HPDE6-E6E7 (cell line): ENCODE measurements at regions not wholly inside any gene's neighbourhood (a gene's known extent, or its start where the extent isn't known, plus 50 kb on each side); places are given as distances from the start of the nearest gene placed in this dataset.

Source experiments
- DNase-seq: peaks from one replicate; pipeline ENCODE4 v3.0.0; 2011; ENCODE audit warnings: missing footprints; ENCODE audit errors: extremely low spot score

DNA sequence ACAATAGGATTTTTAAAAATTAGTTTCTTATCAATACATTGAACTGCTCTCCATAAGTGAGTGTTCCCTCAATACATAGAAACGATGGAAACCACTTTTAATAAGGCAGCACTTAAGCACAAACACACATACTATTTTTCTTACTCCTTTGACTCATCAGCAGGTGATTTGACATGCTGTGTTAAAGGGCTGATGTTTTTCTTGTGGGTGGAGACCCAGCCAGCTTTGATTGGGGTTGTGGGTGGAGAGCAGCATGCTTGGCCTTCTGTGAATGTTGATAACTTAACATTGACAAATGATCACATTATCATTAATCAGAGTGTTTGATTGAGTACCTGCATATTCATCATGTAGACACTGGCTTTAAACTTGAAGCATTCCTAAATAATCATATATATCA is 223.0 kb upstream of the DPH6 start:
- no peak for DNase-seq

DNA sequence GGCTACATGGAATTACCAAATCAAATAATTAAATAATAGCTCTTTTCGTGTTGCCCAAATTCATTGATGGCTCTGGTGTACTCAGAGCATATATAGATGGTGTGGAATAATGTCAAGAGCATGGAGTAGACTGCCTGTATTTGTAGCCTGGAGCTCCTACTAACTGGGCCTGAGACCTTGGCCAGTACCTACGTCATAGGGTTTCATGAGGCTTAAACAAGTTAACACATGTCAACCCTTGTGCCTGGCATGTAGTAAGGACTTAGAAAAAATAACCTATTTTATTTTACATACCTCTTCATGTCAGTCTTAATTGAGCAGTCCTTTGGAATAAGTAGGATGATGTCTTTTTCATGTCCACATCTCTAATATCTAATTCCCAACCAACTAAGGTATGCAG is 223.7 kb upstream of the DPH6 start:
- DNase-seq = no peak

DNA sequence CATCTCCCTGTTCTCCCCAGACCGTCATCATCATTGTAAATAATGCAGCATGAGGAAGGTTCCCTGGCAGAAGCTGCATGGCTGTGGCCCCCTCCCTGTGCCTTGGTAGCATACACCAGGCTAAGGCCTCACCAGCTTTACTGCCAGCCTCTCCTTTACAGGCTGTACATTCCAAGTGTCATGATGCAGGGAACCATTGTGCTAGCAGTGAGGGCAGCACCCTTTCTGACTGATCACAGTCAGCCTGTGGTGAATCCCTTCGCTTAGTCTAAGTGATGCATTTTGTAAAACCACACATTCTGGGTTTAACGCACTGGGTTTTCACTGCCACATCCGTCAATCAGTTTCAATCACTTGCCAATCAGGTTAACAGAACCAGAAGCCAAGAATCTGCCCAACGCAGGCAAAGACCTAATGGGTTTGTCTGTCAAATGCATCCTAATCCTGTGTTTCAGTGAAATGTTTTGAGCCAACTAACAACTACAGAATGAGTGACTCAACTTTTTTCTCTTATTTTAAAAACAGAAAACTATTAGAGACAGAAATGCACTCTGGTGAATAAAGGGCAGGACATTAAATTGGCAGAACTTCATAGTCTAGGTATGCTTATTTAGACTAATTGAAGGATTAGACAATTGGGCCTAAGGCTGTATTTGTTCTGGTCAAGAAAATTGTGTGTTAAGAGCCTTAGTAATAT is 225.9 kb upstream of the DPH6 start:
- no peak for DNase-seq

DNA sequence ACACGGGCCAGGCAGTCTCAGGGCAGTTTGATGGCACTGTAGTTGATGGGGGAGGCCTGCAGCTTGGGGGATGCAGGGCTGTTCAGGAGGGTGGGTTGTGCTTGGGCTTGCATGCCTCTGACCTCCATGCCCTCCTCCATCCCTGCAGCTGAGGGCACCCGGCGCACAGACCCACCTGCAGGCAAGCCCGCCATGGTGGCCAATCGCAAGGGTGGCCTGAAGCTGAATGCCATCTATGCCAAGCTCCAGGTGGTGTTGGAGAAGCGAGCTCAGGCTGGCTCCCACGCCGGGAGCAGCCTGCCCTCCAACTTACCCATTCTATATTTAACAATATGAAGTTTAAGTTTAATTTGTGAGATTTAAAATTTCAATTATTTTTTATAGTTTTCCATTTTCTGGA is 228.7 kb upstream of the DPH6 start:
- no peak for DNase-seq

DNA sequence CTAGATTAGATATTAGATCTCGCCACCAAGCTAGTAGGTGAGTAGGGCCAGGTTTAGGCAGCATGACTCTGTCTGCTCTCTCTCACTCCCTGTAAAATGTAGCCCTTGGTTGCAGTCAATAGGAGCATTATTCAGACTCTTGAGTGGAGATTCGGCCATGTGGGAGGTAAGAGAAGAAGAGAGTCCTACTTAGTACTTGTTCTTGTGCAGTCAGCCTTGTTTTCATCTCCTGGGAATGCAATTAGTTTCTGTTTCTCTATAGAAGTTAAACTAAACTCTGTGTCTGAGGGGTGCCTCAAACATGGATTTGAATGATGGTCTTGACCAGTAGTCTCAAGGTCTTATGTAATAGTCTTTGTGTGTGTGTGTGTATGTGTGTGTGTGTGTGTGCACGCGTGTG is 229.5 kb upstream of the DPH6 start:
- no peak for DNase-seq

DNA sequence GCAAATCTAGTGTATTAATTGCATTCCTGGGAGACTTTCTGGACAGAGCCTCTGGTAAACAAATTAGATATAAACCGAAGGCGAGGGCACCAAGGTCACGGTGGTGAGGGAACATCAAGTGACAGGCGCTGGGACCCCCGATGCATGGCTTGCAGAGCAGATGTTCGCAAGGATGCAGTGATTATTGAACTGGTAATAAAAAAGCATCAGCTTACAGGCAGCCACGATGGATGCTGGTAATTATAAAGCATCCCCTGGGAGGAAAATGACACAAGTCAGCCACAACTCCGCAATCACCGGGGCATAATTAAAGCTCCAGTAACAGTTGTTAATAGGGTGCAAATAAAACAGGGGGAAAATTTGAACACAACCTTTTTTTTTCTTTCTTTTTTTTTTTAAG is 231.1 kb upstream of the DPH6 start:
- DNase-seq = no peak

DNA sequence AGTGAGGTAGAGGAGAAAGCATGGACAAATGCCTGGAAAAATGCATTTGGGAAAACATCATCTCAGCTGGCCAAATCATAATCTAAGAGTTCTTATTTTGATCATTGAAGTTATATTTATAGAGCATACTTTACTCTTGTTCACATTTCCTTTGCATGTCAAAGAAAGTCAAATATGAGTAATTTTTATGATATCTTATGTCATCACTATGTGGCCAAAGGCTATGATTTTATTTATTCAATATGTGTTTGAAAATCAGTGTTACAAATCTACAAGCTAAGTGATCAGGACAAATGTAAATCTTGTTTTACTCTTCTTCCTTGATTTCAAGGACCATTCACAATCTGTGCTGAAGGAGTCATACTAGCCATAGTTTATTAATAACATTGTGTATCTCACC is 237.2 kb upstream of the DPH6 start:
- no peak for DNase-seq

DNA sequence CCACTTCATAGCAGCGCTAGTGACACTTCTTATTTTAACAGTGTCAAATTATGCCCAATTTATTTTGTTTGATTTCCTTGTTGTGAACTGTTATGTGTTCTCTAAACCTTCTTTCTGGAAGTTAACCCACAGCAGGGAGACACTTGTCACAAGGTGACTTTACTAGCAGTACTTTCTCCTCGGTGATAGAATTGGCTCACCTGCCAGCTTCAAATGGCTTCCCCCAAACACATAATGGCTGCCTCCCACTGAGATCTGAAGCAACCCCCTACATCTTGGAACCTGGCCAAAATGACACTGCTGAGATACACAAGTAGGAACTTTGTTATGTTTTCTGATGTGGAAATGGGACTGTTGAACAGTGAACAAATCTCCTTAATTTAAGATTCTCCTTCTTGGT is 238.8 kb upstream of the DPH6 start:
- no peak for DNase-seq

DNA sequence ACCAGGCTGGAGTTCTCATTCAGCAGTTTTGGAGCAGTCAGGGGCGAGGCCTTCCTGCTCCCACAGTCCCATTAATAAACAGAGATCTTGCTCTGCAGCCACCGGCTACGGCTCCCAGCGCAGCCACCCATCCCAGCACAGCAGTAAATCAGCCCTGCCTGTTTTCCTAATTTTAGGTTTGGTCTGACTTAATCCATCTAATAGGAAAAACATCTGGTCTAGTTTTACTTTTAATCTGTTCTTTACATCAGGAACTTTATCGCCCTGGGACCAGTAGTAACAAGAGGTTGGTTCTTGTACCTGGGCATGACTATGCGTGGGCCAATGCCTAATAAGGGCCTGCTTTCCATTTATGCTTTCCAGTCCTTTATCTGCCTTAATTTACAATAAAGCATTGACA is 264.0 kb upstream of the DPH6 start:
- no peak for DNase-seq

DNA sequence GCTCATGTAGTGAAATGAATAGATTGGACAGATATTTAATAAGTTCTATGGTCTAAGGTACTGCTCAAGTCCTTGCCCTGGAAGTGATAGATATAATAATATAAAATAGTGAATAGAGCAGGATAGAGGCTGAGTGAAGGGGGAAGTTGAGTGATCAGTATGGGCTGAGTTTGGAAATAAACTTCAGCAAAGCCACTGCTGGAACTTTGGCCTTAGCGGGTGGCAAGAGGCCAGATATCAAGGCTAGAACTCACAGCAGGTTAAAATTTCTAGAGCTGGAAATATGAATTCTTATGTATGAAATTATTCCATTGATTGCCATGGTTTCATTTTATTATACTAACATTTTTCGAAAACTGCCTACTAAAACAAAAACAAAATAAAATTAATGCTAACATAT is 267.6 kb upstream of the DPH6 start:
- DNase-seq = no peak

DNA sequence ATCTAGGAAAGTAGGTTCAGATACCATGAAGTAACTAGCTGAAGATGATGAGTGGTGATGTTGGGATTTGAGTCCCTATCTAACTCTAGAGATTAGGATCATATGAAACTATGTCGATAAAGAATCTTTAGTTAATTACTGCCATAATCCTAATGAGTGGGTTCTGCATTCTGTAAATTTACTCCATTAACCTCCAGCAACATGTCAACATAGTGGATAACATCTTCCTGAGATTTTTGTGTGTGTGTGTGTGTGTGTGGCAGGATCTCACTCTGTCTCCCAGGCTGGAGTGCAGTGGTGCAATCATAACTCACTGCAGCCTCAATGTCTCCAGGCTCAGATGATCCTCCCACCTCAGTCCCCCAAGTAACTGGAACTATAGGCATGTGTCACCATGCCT is 272.9 kb upstream of the DPH6 start:
- no peak for DNase-seq

DNA sequence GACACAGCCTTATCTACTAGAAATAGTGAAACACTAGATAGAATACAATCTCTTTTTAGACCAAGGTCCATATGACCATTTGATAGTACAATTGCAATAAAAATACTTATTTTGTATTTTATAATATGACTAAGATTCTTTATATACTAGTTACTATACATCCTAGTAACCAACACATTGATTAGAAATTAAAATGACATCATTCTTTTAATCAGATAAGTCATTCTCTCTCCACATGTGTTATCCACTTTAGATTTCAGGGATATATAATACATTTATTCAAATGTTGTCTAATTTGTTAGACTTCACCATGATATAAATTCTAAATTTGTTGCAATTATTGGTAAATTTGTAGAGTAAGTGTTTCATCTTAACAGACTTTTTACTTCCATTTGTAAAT is 276.2 kb upstream of the DPH6 start:
- DNase-seq = no peak

DNA sequence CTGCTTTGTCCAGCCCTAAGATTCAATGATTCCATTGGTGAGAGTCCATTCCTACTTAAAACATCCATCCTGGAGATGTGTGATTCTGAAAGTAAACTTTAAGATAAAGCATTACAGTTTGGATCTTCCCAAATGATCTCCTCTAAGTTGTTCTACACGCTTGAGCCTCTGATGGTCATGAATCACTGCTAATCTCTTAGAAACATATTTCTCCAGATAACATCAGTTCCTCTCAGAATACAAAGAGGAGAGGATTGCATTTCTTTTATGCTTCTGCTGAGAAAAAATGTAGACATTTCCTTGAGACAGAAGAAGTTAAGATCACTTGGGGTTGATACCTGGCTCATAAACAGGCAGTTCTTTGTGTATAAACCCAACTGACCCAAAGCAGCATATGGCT is 281.2 kb upstream of the DPH6 start:
- no peak for DNase-seq

DNA sequence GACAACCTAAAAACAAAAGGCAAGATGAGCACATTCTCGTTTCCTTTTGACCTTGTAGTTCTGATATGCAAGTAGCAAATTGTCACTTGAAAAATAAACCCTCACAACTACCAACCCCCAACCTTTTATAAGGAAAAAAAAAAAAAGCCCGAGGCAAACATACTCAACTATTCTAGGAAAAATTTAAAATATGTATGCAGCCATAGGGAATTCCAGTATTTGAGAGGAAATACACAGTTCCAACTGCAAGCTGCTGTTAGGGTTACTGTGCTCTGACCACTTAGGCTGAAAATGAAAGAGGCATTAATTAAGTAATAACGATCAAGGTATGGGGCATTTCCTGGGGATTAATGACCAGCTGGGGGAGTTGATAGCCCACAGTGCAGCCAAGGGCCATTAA is 281.9 kb upstream of the DPH6 start:
- no peak for DNase-seq

DNA sequence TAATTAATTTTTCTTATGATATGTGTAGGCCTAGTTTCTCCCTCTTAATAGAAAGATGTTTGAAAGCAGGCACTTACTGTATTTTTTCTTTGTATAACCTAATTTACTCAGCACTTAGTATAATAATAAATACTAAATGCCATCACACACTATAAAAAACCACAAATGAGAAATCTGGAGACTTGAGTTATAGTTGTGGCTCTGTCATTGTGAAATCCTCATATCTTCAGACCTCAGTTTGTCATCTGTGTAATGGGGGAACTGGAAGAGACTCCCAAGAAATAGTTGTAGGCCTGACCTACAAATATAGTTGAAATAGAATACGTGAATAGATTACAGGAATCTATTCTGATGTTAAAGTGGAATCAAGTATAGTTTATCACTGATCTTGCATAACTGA is 287.6 kb upstream of the DPH6 start:
- no peak for DNase-seq

DNA sequence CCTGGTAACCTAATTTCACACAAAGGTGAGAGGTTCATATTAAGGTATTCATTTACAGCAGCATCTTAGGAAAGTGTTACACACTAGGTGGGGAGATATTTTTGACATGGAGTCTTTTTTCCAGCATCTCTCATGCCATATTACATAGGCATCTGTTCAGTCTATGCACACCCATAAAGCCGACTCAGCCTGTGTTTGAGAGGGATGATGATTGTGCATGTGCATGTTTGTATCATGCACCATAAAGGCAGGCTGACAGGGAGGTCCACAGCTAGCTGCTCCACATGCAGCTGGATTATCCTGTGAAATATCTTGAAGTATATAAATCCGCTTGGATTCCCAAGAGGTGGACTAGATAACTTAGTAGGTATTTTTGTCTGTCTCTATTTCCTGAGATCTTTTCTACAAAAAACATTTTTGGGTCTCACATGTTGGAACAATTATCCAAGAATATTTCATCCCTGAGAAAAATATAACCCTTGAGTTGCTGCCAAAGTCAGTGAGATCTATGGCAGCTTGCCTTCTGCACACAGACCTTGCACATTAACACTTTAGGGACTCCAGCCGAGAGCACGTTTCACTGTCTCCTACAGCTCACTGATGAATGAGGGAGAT is 288.4 kb upstream of the DPH6 start:
- no peak for DNase-seq

DNA sequence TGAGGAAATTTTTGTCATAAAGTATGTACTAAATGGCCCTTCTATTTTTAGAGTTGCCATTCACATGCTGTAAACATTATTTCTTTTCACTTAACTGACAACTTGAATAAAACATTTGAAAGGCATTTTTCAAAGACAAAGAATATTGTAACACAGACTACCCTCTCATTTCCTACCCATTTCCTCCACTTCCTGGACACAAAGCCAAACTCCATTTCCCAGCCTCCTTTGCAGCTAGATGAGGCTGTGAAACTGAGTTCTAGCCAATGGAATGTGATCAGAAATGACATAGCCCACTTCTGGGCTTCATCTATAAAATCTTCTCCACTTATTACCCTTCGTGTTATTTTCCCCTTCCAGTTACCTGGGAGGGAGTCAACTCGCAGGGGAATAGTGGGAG is 288.9 kb upstream of the DPH6 start:
- DNase-seq = no peak

DNA sequence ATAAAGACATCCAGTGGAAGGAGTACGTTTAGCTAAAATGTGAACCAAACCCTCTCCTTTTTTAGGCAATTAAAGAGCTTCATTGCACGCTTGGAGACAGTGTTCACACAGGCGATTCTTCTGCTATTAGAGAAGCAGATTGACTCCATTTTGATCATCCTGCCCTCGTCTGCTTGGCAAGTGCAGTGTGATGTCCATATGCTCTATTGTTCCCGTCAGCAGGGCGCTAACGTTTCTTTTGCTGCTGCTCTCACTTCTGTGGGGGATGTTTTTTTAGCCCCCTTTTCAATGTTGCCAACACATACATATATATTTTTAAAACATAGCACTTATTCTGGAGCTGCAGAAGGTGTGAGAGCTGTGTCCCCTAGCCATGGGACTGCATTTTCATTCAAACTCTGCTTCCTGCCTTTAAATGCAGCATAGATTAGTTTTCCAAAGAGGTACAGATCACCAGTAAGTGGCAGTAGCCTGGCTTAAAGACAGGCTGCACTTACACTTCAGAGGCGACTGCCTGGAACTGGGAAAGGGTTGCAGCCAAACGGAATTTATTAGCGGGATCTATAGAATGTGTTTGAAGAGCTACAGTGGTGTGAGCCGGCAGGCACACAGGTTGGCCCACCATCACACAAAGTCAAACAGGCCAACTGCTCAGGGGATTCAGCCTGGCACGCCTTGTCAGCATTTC is 292.6 kb upstream of the DPH6 start:
- DNase-seq = no peak

DNA sequence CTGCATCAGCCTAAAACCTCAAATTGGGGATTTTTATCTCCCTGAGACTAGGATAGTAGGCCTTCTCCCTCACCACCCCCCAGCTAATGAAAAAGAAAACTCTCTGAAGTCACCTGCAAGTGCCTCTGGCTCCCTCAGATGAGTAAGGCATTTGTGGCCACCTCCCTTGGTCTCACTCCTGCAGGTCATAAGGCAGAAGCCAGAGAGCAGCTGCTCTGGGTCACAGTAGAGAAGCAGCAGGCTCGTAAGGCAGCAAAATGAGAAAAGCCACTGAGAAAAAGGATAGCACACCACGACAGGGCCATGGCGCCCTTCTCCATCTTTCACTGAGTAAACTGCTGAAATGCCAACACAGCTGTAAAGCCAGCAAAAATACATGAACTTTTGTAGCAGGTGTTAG is 296.7 kb upstream of the DPH6 start:
- DNase-seq = no peak

DNA sequence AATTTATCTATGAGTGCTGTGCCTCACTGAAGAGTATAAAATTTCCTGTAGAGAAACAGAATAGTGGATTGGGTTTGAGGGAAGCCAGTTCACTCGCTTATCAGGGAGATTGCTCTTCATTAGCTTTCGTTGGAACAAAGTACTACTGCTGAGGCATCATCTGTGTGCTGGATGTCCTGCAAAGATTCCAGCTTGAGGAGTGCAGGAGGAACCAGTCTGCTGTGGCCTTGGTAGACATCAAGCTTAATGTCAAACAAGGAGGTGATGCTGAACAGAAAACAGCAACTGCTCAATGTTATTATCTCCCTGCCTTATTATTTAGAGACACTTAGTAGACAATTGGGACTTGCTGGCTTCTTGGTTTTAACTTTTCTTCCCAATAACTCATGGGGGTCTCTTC is 297.5 kb upstream of the DPH6 start:
- no peak for DNase-seq

DNA sequence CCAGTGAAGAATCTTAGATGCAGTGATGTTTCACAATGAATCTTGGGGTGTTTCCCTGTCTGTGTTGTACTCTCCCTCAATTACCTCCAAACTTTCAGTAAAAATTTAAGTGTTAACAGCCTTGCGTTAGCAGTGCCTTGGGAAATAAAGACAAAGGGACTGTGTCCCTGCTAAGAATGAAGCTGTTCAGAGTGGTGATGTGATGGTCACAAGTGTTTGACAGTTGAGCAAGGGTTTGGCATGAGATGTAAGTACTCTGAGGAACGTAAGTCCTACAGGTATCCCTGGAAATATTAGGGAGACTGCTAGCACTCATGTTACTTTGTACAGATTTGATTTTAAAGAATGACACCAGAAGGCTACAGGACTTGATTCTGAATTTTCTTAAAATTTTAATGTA is 304.3 kb upstream of the DPH6 start:
- DNase-seq = no peak

DNA sequence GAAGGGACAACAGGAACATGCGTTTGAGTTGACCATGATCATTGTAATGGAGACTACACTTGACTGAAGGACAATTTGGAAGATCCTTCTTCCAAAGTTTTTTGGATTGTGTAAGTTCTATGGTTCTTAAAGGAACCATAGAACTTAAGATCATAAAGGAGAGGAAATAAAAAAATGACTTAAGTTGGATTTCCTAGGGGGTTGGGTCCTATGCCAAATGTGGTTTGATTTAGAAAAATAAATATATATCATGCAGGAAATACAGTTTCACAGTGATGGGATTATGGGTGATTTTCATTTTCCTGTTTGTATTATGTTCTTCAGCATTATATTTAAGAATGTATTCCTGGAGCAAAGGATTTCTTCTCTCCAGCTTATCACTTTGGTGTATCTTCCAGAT is 305.5 kb upstream of the DPH6 start:
- DNase-seq = no peak

DNA sequence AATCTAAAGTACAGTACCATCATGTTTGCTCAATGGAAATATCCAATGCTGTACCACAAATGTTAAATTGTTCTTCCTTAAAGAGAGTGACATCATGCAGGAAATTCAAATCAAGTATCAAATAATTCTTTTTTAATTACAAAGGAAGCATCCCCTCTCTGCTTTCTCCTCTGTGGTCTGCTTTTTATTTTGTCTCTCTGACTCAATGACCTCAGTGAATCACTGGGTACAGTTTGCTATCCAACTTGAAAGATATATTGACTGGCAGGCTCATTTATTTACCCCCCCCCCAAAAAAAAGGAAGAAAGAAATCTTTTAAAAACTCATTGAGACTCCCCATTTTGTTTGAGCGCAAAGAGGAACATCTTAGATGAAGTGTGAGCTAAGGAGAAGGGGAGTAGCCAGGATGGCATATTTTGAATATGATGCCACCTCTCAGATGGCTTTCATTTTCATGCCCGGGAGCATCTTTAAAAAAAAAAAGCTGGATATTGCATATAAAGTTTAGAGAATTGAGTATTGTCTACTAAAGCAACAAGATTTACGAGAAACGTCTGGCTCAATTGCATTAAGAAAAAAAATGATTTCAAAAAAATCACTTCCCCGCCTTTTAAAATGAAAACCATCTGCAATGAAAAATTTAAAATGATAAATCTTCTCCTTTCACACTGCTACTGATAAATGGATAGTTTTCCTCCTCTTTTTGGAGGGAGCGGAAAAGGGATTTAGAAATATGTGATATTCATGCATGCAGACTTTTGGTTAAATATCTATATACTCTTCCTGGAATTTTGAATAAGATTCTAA is 307.1 kb upstream of the DPH6 start:
- DNase-seq = no peak
